Astrocyte (in vitro differentiated cells and primary cell): ENCODE measurements at regions not wholly inside any gene's neighbourhood (a gene's known extent, or its start where the extent isn't known, plus 50 kb on each side); places are given as distances from the start of the nearest gene placed in this dataset.

Experiments used
- DNase-seq: peaks from one replicate; pipeline ENCODE4 v3.0.0-alpha.2; 2010; ENCODE audit warnings: low read depth
- FAIRE-seq: peaks from 2 replicates; lab custom pipeline; 2011; peaks lifted over from hg19 to GRCh38; lab: Jason Lieb, UNC
- H2AFZ ChIP-seq: 2 replicates; pipeline ENCODE4 v1.6.0; 2012; ENCODE audit warnings: low read depth, low read length, inconsistent platforms
- H3K27ac ChIP-seq: 2 replicates; pipeline ENCODE4 v1.5.1; 2011; ENCODE audit warnings: low read depth, low read length, inconsistent platforms
- H3K27me3 ChIP-seq: 2 replicates; pipeline ENCODE4 v1.6.0; 2011; ENCODE audit warnings: low read length, inconsistent platforms; ENCODE audit not compliant: insufficient read depth
- H3K36me3 ChIP-seq: 2 replicates; pipeline ENCODE4 v1.5.1; 2011; ENCODE audit warnings: low read length, inconsistent platforms; ENCODE audit not compliant: insufficient read depth
- H3K4me1 ChIP-seq: 2 replicates; pipeline ENCODE4 v1.5.1; 2011; ENCODE audit warnings: low read length, inconsistent platforms; ENCODE audit not compliant: insufficient read depth
- H3K4me2 ChIP-seq: 2 replicates; pipeline ENCODE4 v1.6.0; 2012; ENCODE audit warnings: low read length, inconsistent platforms
- H3K4me3 ChIP-seq: 2 replicates; pipeline ENCODE4 v1.5.1; 2011; ENCODE audit warnings: low read depth, mild to moderate bottlenecking, low read length, inconsistent platforms; ENCODE audit not compliant: insufficient read depth
- H3K79me2 ChIP-seq: 2 replicates; pipeline ENCODE4 v1.6.0; 2012; ENCODE audit warnings: mild to moderate bottlenecking, low read length, inconsistent platforms; ENCODE audit not compliant: insufficient read depth
- H3K9ac ChIP-seq: 2 replicates; pipeline ENCODE4 v1.6.0; 2012; ENCODE audit warnings: mild to moderate bottlenecking, low read length, inconsistent platforms
- H3K9me3 ChIP-seq: 2 replicates; pipeline ENCODE4 v1.5.1; 2012; ENCODE audit warnings: low read depth, mild to moderate bottlenecking, low read length, inconsistent platforms; ENCODE audit not compliant: insufficient read depth
- H4K20me1 ChIP-seq: 2 replicates; pipeline ENCODE4 v1.6.0; 2012; ENCODE audit warnings: low read length, inconsistent platforms; ENCODE audit not compliant: insufficient read depth
- H3K27ac Mint-ChIP-seq: one replicate; pipeline ENCODE4 v1.8.0; 2021; ENCODE audit warnings: mild to moderate bottlenecking, mixed read lengths; ENCODE audit not compliant: unreplicated experiment
- H3K27me3 Mint-ChIP-seq: one replicate; pipeline ENCODE4 v1.8.0; 2021; ENCODE audit warnings: low read depth, mixed read lengths; ENCODE audit not compliant: unreplicated experiment
- H3K36me3 Mint-ChIP-seq: one replicate; pipeline ENCODE4 v1.8.0; 2021; ENCODE audit warnings: low read depth, mixed read lengths; ENCODE audit not compliant: unreplicated experiment
- H3K4me1 Mint-ChIP-seq: one replicate; pipeline ENCODE4 v1.8.0; 2021; ENCODE audit warnings: low read depth, mixed read lengths; ENCODE audit not compliant: unreplicated experiment
- H3K4me3 Mint-ChIP-seq: one replicate; pipeline ENCODE4 v1.8.0; 2021; ENCODE audit warnings: mild to moderate bottlenecking, moderate library complexity, mixed read lengths; ENCODE audit not compliant: unreplicated experiment
- H3K9me3 Mint-ChIP-seq: one replicate; pipeline ENCODE4 v1.8.0; 2021; ENCODE audit warnings: mild to moderate bottlenecking, mixed read lengths; ENCODE audit not compliant: unreplicated experiment
- EZH2 ChIP-seq: IDR thresholded peaks from 2 replicates; pipeline ENCODE4 v1.6.1; 2012; ENCODE audit warnings: mild to moderate bottlenecking, low read length, inconsistent platforms; ENCODE audit not compliant: insufficient read depth
- TF ChIP-seq, protein P1 (sequence below): IDR thresholded peaks from 2 replicates; pipeline ENCODE4 v1.5.1; 2011; ENCODE audit warnings: low read depth, mild to moderate bottlenecking, inconsistent platforms, low read length, moderate library complexity; ENCODE audit not compliant: insufficient read depth

DNA sequence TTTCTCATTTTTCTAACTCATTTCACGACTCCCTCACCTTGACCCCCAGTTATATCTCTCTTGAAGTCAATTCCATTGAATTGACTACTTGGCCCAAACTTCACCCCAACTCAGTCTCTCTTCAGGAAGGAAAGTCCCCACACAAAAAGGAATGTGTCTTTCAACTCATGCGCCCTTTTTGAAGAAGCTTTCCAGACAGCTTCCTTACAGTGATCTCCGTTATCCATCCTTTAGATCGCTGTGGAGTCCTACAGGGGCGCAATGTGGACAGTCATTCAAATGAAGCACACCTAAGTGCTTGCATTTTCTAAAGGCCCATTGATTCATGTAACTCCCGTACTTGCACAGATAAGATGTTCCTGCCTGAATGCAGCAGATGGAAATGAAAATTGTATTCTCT, 101.1 kb upstream of the VPREB1 start:
- Mint-ChIP-seq H3K4me3 (no peak overlapping the region), H3K27ac (no peak overlapping the region), H3K9me3 (no peaks in the 10 kb centered on the region), H3K27me3 (peaks cover 20% of the 10 kb centered on the region), H3K4me1 (no peaks in the 10 kb centered on the region), H3K36me3 (no peaks in the 10 kb centered on the region)
- H3K4me2 ChIP-seq, result no peak overlapping the region
- no peak overlapping the region for H3K9ac ChIP-seq
- DNase-seq (no peak), FAIRE-seq (no peak)
- no peaks in the 10 kb centered on the region for H3K9me3 ChIP-seq
- no peak overlapping the region for H3K27ac ChIP-seq
- H4K20me1 ChIP-seq, result no peaks in the 10 kb centered on the region
- H3K79me2 ChIP-seq, result no peaks in the 10 kb centered on the region
- TF ChIP-seq, protein P1, sequence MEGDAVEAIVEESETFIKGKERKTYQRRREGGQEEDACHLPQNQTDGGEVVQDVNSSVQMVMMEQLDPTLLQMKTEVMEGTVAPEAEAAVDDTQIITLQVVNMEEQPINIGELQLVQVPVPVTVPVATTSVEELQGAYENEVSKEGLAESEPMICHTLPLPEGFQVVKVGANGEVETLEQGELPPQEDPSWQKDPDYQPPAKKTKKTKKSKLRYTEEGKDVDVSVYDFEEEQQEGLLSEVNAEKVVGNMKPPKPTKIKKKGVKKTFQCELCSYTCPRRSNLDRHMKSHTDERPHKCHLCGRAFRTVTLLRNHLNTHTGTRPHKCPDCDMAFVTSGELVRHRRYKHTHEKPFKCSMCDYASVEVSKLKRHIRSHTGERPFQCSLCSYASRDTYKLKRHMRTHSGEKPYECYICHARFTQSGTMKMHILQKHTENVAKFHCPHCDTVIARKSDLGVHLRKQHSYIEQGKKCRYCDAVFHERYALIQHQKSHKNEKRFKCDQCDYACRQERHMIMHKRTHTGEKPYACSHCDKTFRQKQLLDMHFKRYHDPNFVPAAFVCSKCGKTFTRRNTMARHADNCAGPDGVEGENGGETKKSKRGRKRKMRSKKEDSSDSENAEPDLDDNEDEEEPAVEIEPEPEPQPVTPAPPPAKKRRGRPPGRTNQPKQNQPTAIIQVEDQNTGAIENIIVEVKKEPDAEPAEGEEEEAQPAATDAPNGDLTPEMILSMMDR, result no peak
- TF ChIP-seq EZH2, result no peak
- peaks cover 21% of the 10 kb centered on the region for H3K27me3 ChIP-seq
- H3K36me3 ChIP-seq, result no peaks in the 10 kb centered on the region
- no peaks in the 10 kb centered on the region for H3K4me1 ChIP-seq
- H3K4me3 ChIP-seq, result no peak overlapping the region
- no peak overlapping the region for H2AFZ ChIP-seq

DNA sequence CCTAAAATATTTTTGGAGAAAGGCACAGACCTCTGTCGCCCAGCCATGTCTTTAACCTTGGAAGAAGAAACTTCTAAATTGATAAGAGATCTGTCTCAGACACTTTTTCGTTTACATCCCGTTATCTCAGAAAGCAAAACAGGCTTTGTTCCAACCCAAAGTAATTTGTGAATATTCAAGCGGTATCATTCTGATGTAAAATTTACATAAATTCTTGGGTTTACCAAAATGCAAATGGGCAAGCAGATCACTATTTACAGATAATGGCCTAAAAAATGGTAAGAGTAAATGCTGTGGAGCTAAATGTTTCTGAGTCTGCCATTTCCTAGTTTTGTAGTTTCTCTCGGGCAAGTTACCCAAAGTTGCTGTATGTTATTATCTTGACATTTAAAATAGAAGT, 101.9 kb upstream of the VPREB1 start:
- Mint-ChIP-seq H3K4me1 (no peaks in the 10 kb centered on the region), H3K9me3 (no peaks in the 10 kb centered on the region), H3K27ac (no peak overlapping the region), H3K36me3 (no peaks in the 10 kb centered on the region), H3K4me3 (no peak overlapping the region), H3K27me3 (peaks cover 12% of the 10 kb centered on the region)
- Histone ChIP-seq H2AFZ (no peak overlapping the region), H3K27me3 (peaks cover 18% of the 10 kb centered on the region), H3K4me2 (no peak overlapping the region), H3K4me3 (no peak overlapping the region), H4K20me1 (no peaks in the 10 kb centered on the region), H3K9ac (no peak overlapping the region), H3K4me1 (no peaks in the 10 kb centered on the region), H3K79me2 (no peaks in the 10 kb centered on the region), H3K36me3 (no peaks in the 10 kb centered on the region), H3K27ac (no peak overlapping the region), H3K9me3 (no peaks in the 10 kb centered on the region)
- TF ChIP-seq EZH2, result no peak
- TF ChIP-seq, protein P1, result no peak
- FAIRE-seq (no peak), DNase-seq (no peak)

DNA sequence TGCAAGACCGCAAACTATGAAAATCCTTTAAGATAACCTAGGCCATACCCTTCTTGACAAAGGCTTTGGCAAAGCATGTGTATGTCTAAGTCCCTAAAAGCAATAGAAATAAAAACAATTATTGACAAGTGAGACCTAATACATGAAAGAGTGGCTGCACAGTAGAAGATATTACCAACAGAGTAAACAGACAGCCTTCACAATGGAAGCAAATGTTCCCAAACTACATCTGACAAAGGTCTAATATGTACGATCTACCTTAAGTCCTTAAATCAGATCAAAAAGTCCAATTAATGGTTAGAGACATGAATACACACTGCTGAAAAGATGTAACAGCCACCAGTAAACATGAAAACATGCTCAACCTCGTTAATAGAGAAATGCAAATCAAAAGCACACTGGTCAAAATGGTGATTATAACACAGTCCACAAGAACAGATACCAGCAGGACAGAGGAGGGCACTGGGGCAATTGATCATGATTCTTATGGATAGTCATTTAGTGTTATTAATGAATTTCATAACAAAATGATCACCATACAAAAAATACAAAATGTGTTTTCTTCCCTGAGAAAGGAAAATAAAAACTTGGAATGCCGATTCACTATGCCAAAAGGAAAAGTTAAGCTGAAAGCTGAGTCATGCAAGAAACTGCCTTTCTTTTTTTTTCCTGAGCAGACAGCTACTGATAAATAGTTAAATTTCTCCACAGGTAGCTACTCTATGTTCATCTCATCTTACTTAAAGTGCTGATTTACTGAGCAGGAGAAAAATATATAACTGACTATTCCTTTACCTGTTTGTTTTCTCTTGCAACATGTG, 102.6 kb upstream of the VPREB1 start:
- Histone ChIP-seq H3K4me1 (no peaks in the 10 kb centered on the region), H3K4me2 (no peak overlapping the region), H3K79me2 (no peaks in the 10 kb centered on the region), H3K27ac (no peak overlapping the region), H3K27me3 (peaks cover 23% of the 10 kb centered on the region), H2AFZ (no peak overlapping the region), H3K4me3 (no peak overlapping the region), H3K9me3 (no peaks in the 10 kb centered on the region), H3K9ac (no peak overlapping the region), H3K36me3 (no peaks in the 10 kb centered on the region), H4K20me1 (no peaks in the 10 kb centered on the region)
- TF ChIP-seq, protein P1, result no peak
- no peak for TF ChIP-seq EZH2
- FAIRE-seq (no peak), DNase-seq (no peak)
- no peak overlapping the region for H3K4me3 Mint-ChIP-seq
- no peaks in the 10 kb centered on the region for H3K9me3 Mint-ChIP-seq
- no peaks in the 10 kb centered on the region for H3K4me1 Mint-ChIP-seq
- no peak overlapping the region for H3K27ac Mint-ChIP-seq
- no peaks in the 10 kb centered on the region for H3K36me3 Mint-ChIP-seq
- peaks cover 7% of the 10 kb centered on the region for H3K27me3 Mint-ChIP-seq
